ENCODE measurements at regions not wholly inside any gene's neighbourhood (a gene's known extent, or its start where the extent isn't known, plus 50 kb on each side); places are given as distances from the start of the nearest gene placed in this dataset.

GRCh38 chr4:115229873-115230272 is 116.5 kb upstream of the NDST4 start:
- no peaks in the 10 kb centered on the region for H3K36me3 ChIP-seq
- no peaks in the 10 kb centered on the region for H3K9me3 ChIP-seq (ENCODE audit: low read depth)
- DNase-seq (ENCODE audit: low read depth in 1 of 2, low spot score in 1 of 2), result no peak
- no peak overlapping the region for H3K4me3 ChIP-seq
- TF ChIP-seq CTCF (IDR thresholded peaks at IDR 0.05; ENCODE audit: low read depth, low read length), result no peak
- no peaks in the 10 kb centered on the region for H3K4me1 ChIP-seq (ENCODE audit: low read depth)
- H3K27me3 ChIP-seq, result no peaks in the 10 kb centered on the region
- no peak overlapping the region for H3K27ac ChIP-seq

GRCh38 chr4:115228851-115229250 is 115.4 kb upstream of the NDST4 start:
- no peaks in the 10 kb centered on the region for H3K4me1 ChIP-seq (ENCODE audit: low read depth)
- DNase-seq (ENCODE audit: low read depth in 1 of 2, low spot score in 1 of 2), result no peak
- no peaks in the 10 kb centered on the region for H3K36me3 ChIP-seq
- H3K4me3 ChIP-seq, result no peak overlapping the region
- H3K27ac ChIP-seq, result no peak overlapping the region
- no peak for TF ChIP-seq CTCF (IDR thresholded peaks at IDR 0.05; ENCODE audit: low read depth, low read length)
- H3K9me3 ChIP-seq (ENCODE audit: low read depth), result no peaks in the 10 kb centered on the region
- no peaks in the 10 kb centered on the region for H3K27me3 ChIP-seq

GRCh38 chr4:115222061-115222460 is 108.6 kb upstream of the NDST4 start:
- no peaks in the 10 kb centered on the region for H3K36me3 ChIP-seq
- no peaks in the 10 kb centered on the region for H3K4me1 ChIP-seq (ENCODE audit: low read depth)
- H3K9me3 ChIP-seq (ENCODE audit: low read depth), result no peaks in the 10 kb centered on the region
- no peak overlapping the region for H3K4me3 ChIP-seq
- H3K27ac ChIP-seq, result no peak overlapping the region
- DNase-seq (ENCODE audit: low read depth in 1 of 2, low spot score in 1 of 2), result no peak
- no peaks in the 10 kb centered on the region for H3K27me3 ChIP-seq
- no peak for TF ChIP-seq CTCF (IDR thresholded peaks at IDR 0.05; ENCODE audit: low read depth, low read length)

- Histone ChIP-seq H3K36me3 (no peaks in the 10 kb centered on the region), H3K4me3 (no peak overlapping the region), H3K4me1 (ENCODE audit: low read depth) (no peaks in the 10 kb centered on the region), H3K9me3 (ENCODE audit: low read depth) (no peaks in the 10 kb centered on the region), H3K27me3 (no peaks in the 10 kb centered on the region), H3K27ac (no peak overlapping the region)
- TF ChIP-seq CTCF (IDR thresholded peaks at IDR 0.05; ENCODE audit: low read depth, low read length), result no peak
- DNase-seq (ENCODE audit: low read depth in 1 of 2, low spot score in 1 of 2), result no peak
These were observed 106.4 kb upstream of the NDST4 start for GRCh38 chr4:115219862-115220261.

- Histone ChIP-seq H3K27me3 (no peaks in the 10 kb centered on the region), H3K4me1 (ENCODE audit: low read depth) (no peaks in the 10 kb centered on the region), H3K4me3 (no peak overlapping the region), H3K36me3 (no peaks in the 10 kb centered on the region), H3K9me3 (ENCODE audit: low read depth) (no peaks in the 10 kb centered on the region), H3K27ac (no peak overlapping the region)
- no peak for TF ChIP-seq CTCF (IDR thresholded peaks at IDR 0.05; ENCODE audit: low read depth, low read length)
- peak in 1 of 2 donors; percentile 9 for DNase-seq (ENCODE audit: low read depth in 1 of 2, low spot score in 1 of 2)
These were observed 106.0 kb upstream of the NDST4 start for GRCh38 chr4:115219315-115219860.

GRCh38 chr4:115215935-115216334 is 102.5 kb upstream of the NDST4 start:
- TF ChIP-seq CTCF (IDR thresholded peaks at IDR 0.05; ENCODE audit: low read depth, low read length), result no peak
- no peak for DNase-seq (ENCODE audit: low read depth in 1 of 2, low spot score in 1 of 2)
- Histone ChIP-seq H3K27me3 (no peaks in the 10 kb centered on the region), H3K4me1 (ENCODE audit: low read depth) (no peaks in the 10 kb centered on the region), H3K4me3 (no peak overlapping the region), H3K27ac (no peak overlapping the region), H3K36me3 (no peaks in the 10 kb centered on the region), H3K9me3 (ENCODE audit: low read depth) (no peaks in the 10 kb centered on the region)
